ENCODE measurements at regions not wholly inside any gene's neighbourhood (a gene's known extent, or its start where the extent isn't known, plus 50 kb on each side); places are given as distances from the start of the nearest gene placed in this dataset.

DNA sequence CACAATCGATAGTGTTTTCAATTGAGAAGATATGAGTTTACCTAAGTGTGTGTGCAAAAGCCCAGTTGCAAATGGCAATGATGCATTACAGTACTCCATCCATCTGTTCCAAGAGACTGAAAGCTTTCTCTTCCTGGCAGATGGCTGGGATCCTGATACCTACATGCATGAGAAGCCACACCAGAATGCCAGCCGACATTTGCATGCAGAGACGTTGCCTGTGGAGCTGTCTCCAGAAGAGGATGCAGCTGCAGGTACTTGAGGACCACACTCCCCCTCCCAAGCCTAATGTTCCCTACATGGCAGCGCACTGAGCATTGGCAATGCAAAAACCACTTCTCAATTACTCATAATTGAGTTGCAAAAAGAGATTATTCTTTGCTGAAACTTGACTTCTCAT lies 332.1 kb downstream of the WDR11 start:
- no peak for DNase-seq (ENCODE audit: low spot score)

DNA sequence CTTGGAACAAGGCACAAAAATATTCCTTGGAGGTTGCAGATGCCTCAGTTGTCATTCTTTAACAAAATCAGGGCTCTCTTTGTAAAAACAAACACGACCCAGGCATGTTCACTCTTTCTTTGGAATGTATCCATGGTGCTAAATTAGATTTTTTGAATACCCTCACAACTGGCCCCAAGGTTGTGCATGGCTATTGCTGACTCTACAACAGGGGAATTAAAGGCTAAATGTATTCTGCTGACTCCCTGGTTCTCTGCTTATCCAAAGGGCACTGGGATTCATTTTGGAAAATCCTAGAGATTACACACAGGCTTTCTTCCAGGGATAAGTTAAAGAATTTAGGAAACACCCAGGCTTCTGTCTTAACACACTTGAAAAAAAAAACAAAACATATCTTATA lies 332.5 kb downstream of the WDR11 start:
- DNase-seq (ENCODE audit: low spot score), result no peak

DNA sequence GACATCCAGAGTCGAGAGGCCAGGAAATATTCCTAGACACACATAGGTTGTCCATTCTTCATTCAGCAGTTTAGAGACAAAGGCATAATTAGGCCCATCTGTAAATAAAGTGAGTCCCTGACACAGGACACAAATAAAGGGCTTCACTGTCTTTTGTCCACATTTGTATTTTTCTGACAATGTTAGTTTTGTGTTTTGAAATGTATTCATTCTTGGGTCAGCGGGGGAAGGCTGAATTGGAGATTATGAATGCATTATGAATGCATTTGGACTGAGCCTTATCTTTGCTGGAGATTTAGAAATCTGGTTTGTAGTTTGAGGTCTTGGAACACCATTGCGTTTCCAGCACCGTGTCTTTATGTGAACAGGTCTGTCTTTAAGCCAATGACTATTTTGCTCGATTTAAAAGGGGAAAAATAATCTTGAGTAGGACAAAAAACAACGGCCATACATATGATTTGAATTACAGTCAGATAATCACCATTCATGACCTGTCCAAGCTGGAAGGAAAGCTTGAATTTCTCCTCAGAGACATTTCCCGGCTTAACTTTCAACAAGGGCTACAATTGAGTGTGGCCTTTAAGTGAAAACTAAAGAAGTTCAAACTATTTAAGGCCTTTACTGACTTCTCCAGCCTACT lies 334.8 kb downstream of the WDR11 start:
- no peak for DNase-seq (ENCODE audit: low spot score)

DNA sequence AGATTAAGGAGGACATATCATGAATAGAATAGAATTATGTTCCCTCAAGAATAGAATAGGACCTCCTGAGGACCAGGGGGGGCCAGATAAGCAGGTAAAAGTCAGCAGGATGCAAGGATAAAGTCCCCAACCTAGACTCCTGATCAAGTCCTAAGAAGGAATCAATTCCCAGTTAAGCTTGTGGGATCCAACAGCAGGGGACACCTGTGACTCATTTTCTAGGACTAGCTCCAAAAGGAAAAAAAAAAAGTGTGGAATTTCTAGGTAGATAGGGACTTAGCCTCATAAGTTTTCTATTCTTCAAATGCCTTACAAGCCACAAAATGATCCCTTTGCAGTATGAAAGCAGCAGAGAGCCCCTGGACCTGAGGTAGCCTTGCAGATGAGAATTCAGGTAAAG lies 336.2 kb downstream of the WDR11 start:
- DNase-seq (ENCODE audit: low spot score), result no peak

DNA sequence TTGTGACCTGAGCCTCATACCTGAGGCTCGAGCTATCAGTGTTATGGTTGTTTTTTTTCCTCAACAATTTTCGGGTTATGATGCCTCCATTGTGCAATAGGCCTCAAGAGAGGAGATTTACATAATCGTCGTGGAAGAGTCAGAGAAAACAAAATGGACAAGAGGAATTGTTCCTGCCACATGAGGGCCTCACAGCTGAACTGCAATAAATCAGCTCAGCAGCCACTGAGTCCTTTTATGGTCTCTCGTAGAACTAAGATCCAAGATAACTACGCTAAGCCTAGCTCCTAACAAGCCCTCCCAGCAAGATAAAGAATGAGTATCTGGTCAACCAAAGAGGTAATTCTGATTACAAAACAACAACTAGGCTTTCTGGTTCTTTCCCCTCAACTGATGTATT lies 336.8 kb downstream of the WDR11 start:
- DNase-seq (ENCODE audit: low spot score), result peak; percentile 46

DNA sequence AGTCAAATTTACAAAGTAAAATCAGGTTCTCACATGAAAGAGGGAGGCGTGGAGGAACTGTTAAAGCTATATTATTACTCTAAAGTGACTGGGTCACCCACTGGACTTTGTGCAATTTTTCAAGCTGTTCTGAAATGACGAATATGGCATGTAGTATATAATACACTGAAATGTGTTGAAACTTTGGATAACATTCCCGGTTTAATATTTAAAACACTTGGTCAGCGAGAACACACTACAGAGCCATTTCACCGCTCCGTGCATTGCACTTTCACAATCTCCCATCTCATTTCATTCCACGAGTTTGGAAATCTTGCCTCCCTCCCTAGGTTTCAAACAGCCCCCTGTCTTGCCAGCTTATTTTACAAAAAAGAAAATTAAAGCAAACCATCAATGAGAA lies 337.9 kb downstream of the WDR11 start:
- no peak for DNase-seq (ENCODE audit: low spot score)

DNA sequence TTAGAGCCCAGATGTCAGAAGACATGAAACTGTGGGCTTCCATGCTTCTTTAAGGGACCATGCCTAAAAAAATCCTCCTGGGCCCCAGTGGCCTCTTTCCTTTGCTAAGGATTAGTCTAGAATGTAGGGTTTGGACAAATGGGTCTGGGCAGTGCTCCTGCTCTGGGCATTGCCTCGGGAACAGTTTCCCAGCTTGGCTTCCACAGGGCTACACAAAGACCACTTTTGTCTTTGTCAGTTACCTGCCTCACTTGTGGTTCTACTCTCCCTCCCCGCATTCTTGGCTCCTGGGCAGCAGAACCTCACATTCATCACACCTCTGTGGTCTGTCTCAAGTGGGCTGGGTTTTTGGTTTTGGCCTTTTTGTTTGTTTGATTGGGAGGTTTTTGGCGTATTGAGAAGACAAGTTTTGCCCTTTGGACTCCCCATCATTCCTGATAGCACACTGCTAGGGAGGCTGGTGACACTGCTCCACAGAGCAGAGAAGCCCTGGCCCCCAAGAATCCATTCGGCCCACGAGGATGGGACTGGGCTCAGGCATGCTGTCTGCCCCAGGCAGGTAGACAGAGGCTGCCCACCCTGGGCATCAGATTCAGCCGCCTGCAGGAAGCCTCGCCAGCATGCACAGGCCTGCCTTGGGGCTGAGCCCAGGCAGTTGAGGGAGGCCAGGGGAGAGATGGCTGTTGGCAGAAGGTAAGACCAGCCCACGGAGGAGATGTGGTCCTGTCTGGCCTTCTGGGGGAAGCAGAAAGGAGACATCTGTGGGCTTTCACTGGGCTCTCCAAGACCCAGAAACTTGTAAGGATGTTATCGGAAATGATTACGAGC lies 343.7 kb downstream of the WDR11 start:
- DNase-seq (ENCODE audit: low spot score), result no peak

DNA sequence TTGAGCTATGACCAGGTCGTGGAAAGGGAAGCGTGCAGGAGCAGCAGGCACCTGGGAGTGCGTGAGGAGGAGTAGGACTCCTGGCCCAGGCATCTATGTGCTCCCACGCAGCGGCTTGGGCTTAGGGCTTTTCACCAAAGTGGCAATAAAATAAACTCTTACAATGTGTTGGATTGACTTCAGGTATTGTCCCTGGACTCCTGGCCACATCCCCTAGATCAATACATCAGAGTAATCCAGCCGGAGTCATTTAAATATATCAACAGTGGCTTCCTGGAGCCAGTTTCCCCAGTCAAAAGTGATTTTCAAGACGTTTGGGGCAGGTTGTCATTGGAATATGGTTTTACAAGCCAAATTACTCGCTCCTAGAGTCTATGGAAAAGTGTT lies 344.4 kb downstream of the WDR11 start:
- DNase-seq (ENCODE audit: low spot score), result no peak

DNA sequence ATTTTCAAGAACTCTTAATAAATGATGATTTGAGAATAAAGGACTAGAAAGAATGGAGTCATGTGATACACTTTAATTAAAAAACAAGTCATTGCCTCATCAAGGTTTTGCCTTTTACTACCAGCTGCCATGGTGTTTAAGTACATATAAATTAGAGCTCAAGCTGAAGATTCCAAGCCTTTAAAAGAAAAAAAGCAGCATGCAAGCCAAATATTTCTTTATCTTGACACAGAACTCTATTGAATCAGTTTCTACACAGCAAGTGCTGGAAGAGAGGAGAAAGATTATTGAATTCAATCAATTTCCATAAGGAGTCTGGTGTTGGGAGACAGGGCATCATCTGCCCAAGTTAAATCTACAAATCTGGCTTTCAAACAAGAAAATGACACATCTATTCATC lies 347.9 kb downstream of the WDR11 start:
- DNase-seq (ENCODE audit: low spot score), result no peak

DNA sequence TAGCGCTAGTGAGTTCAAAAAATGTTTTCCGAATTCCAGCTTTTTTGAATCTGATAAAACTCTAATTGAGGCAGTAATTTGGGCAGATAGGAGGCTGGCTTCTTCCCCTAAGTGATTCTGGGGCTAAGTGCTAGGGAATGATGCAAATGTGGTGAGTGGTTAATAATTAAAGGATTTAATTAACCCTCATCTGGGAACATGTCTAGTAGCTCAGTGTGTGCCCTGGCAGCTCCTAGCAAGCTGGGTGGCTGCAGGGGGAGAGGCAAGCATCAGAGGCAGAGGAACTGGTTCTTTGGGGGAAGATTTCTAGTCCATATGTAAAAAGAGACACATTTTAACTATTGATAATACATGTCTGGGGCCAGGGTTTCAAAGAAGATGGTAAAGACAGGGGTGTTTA lies 354.5 kb downstream of the WDR11 start:
- DNase-seq (ENCODE audit: low spot score), result no peak

DNA sequence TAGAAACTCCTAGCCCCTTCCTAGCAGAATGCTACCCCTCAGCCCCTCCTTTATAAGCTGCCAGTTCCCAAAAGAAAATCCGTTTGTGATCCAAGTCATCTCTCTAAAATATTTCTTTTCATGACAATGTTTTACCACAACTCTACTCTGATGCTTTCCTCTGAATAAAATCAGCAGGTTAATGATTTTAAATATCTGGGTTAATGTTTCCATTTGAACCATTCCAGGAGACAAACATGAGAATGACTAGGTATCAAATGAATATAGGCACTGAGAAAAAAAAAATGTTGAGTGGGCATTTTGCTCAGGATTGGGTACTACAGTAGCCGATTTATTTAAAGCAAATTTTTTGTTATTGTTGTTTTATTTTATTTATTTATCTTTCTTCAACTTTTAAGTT lies 360.3 kb downstream of the WDR11 start:
- no peak for DNase-seq (ENCODE audit: low spot score)

DNA sequence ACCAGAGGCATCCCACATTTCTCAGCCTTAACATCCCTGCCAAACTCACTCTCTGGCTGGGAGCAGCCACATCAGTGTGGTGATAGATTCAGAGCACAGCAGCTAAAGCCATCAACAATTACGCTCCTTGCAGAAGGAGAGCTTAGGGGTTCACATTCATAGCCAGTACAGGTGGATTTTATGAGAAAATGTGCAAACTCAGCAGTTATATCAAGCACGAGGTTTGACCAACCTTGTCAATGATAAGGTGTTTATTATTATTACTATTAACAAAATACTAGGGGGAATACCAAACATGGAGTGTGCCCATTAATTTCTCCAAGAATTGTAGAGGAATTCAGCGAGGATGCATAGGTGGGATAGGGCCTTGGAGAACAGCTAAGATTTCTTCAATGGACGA lies 362.3 kb downstream of the WDR11 start:
- DNase-seq (ENCODE audit: low spot score), result no peak

DNA sequence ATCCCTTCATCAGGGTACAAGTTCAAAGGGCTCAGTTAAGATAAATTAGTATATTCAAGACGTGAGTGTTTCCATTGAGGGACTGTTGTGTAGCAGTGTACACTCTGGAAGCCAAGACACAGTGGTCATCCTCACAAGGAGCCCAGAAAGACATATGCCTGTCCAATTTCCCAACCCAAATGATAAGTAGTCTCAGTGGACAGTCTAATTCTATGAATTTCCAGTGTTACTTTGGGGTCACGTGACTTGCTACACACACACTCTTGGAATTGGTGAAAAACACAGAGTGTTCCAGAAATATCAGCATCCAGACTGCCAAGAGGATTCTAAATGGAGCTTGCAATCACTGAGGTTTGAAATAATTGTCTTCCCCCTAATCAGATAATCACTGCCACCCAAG lies 365.1 kb downstream of the WDR11 start:
- no peak for DNase-seq (ENCODE audit: low spot score)

DNA sequence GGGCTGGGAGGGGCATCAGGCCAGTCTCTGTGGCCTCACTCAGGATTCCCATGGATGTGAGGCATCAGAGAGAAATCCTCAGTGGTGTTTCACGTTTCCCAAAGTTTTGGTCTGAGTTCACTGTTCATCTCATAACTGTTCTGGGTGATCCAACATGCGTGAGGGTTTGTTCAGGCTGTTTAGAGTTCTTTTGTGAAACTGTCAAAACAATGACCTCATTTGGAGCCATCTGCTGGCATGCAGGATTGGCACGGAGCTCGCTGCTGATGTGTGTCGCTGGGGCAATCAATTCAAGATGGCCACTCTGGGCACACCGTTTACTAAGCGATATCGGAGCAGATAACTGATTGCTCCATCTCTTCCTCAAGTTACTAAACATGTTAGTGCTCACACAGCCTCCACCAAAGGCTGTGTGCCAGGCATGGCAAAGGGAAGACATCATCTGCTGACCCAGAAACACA lies 365.6 kb downstream of the WDR11 start:
- no peak for DNase-seq (ENCODE audit: low spot score)

DNA sequence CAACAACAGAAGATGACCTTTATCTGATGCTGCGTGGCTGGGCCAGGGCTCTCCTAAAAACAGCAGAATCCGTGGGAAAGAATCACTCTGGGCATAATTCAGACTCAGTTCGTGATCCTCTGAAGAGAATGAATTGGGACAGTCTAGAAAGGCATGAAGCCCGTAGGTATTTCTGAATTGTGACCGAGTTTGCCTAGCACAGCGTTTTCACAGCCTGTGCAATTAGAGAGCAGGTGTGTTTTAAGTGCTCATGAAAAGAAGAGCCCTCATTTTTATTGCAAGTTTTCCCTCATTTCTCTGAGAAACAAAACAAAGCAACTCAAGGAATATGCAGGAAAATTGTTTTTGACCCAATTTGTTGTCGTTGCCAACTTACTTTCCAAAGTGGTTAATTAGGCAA lies 366.2 kb downstream of the WDR11 start:
- no peak for DNase-seq (ENCODE audit: low spot score)

DNA sequence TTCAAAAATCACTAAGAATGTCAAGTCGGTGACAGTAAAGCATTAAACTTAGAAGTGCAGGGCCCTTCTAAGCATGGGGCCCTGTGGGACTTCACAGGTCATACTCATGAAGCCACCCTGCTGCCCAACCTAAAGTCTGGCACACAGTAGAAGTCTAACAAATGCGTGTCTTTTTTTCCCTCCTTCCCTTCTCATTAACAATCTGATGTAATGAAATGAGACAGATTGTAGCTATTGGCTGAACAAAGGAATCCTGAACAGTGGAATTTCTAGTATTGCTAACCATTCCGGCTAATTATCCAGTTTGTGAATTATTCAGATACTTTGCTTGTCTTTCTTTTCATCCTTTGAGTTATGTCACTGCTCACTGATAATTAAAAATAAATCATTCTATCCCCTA lies 369.9 kb downstream of the WDR11 start:
- no peak for DNase-seq (ENCODE audit: low spot score)

DNA sequence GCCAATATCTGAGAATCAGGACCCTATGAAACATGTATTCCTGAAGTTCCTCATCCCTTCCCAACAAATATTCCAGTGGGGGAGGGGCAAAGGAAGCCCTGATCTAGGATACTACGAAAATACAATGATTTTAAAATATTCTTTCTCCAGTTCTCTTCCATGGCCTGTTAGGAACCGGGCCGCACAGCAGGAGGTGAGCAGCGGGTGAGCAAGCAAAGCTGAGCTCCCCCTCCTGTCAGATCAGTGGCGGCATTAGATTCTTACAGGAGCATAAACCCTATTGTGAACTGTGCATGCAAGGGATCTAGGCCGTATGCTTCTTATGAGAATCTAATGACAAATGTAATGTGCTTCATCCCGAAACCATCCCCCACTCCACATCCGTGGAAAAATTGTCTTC lies 370.8 kb downstream of the WDR11 start:
- no peak for DNase-seq (ENCODE audit: low spot score)

DNA sequence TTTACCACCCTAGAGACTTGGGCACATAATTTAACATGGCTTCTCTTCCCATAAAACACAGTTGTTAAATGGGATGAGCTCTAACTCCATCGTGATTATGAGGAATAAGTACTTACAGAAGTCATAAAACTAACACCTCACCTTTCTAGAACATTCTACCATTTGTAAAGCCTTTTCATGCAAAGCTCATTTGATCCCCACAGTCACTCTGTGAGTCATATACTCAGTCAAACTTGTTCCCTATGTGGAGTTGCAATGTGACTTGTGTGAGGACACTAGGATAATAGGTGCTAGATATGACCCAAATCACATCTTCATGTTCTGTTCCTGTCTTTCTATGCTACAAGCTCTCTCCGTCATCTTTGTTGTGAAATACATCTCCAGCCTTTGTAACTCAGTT lies 371.7 kb downstream of the WDR11 start:
- no peak for DNase-seq (ENCODE audit: low spot score)

DNA sequence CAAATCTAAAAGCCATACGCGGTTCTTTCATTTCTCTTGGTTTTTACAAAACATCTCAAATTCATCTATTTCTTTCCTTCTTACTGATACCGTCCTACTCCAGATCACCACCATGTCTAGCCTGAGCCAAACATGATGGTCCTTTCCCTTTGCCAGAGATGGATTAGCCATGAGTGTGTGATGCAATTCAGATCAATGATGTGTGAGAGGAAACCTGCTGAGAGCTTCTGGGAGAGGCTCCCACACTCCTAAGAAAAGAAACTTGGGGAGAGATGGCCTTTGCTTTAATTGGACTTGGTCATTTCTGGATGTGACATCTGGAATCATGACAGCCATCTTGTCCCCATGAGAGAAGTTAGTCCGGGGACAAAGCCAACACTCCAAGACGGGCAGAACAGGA lies 367.2 kb downstream of the FGFR2 start:
- DNase-seq (ENCODE audit: low spot score), result no peak

DNA sequence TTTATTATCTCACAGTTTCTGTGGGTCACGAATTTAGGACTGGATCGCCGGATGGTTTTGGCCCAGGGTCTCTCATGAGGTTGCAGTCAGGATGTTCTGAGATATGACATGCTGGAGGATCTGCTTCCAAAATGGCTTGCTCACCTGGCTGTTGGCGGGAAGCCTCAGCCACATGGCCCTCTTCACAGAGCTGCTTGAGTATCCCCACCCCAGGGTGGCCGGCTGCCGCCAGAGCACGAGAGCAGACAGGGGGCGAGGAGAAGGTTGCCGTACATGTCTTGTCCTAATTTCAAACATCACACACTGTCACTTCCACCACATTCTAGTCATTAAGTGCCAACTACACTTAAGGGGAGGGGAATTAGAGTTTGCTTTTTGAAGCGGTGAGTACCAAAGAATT lies 365.8 kb downstream of the FGFR2 start:
- DNase-seq (ENCODE audit: low spot score), result no peak

DNA sequence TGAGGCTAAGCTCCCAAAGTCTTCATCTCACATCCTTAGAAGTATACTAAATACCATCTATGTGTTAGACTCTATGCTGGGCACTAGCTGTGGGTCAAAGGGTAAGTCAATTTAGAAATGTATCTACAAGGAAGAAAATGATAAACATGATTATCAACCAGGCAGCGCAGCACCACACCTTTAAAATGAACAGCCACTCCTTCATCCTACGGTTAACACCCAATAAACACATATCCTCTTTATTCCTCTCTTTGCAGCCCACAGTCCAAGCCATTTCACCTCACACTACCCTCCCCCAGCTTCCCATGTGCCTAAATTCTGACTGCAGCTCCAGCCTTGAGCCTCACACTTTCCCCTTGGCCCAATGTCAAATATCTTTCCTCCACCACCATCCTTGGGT lies 362.6 kb downstream of the FGFR2 start:
- no peak for DNase-seq (ENCODE audit: low spot score)

DNA sequence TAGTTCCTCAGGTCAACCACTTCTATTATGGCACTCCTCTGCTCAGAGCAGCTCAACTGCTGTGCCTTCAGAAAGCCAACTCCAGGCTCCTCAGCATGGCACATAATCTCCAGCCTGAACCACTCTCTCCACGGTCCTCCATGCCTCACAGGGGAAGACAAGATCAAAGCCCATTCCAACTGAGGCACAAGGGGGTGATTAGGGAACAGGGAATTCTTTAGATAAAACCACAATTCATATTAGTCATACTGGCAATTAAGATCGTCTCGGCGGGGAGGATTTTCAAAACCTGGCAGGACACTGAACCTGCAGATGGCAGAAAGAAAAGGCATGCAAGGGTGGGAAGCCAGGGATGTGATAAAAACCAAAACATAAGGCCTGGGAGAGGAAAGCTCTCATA lies 361.6 kb downstream of the FGFR2 start:
- DNase-seq (ENCODE audit: low spot score), result no peak

DNA sequence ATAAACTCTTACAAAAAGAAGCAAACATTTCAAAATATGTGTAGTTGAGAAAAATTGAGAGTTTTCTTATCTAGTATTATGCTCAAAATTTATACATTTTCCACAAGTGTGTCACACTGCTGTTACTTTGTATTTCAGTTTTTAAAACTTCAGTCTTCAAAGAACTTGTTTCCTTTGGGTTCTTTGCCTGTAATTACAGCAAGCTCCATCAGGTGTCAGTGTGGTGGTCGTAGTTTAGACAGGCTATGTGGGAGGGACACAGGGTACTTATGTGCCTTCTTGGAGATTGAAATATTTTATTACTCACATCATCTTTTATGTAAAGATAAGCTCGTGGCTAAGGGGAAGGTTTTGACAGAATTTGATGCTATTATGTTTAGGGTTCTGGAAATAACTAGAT lies 360.5 kb downstream of the FGFR2 start:
- DNase-seq (ENCODE audit: low spot score), result no peak

DNA sequence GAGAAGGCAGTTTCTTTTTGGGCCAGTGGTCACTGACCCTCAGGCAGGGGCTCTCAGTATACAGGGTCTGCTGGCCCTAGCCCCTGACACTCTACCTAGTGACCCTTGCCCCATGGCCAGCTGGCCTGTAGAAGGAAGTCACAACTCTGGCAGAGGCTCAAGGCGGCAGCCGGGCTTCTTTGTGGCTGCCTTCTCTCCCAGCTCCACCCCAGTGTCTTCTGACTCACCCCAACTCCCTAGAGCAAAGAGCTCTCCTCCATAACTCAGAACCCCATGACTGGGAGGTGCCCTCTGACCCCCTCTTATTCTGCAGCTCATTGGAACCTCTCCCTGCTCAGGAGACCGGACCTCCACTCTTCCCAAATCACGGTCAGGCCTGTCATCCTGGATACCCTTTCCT lies 358.2 kb downstream of the FGFR2 start:
- no peak for DNase-seq (ENCODE audit: low spot score)
